Aorta (tissue), 5 donors: ENCODE measurements at regions not wholly inside any gene's neighbourhood (a gene's known extent, or its start where the extent isn't known, plus 50 kb on each side); places are given as distances from the start of the nearest gene placed in this dataset.

ENCODE experiments used
- ATAC-seq: fragments of 200-7000 bp; cut with Tn5 transposase; one replicate; pipeline ENCODE4 v1.9.1; 2022; ENCODE audit warnings: moderate library complexity; ENCODE audit not compliant: low FRiP score
- DNase-seq, 2 donors: peaks; one replicate each; pipeline ENCODE4 v3.0.0-alpha.2; 2020
- H3K27ac ChIP-seq, 2 donors: one replicate each; pipeline ENCODE4 v1.5.1; 2013; ENCODE audit warnings: low read length in 2 of 2, mild to moderate bottlenecking in 2 of 2, moderate library complexity in 2 of 2, control low read depth in 1 of 2, inconsistent platforms in 1 of 2, low read depth in 1 of 2
- H3K27me3 ChIP-seq, 2 donors: one replicate each; pipeline ENCODE4 v1.6.1; 2013; ENCODE audit warnings: control low read depth in 1 of 2, low read length in 1 of 2, mild to moderate bottlenecking in 1 of 2, moderate library complexity in 1 of 2; ENCODE audit not compliant: insufficient read depth in 2 of 2, control insufficient read depth in 1 of 2
- H3K36me3 ChIP-seq, 2 donors: one replicate each; pipeline ENCODE4 v1.6.1; 2013; ENCODE audit warnings: control low read depth in 1 of 2, low read length in 1 of 2, mild to moderate bottlenecking in 1 of 2; ENCODE audit not compliant: insufficient read depth in 2 of 2, control insufficient read depth in 1 of 2
- H3K4me1 ChIP-seq, 2 donors: one replicate each; pipeline ENCODE4 v1.6.1; 2013; ENCODE audit warnings: low read length in 2 of 2, control low read depth in 1 of 2, mild to moderate bottlenecking in 1 of 2, moderate library complexity in 1 of 2; ENCODE audit not compliant: insufficient read depth in 2 of 2, control insufficient read depth in 1 of 2
- H3K4me3 ChIP-seq, 2 donors: one replicate each; pipeline ENCODE4 v1.5.1; 2013; ENCODE audit warnings: low read length in 2 of 2, control low read depth in 1 of 2, mild to moderate bottlenecking in 1 of 2
- H3K9me3 ChIP-seq: one replicate; pipeline ENCODE4 v1.6.1; 2013; ENCODE audit warnings: mild to moderate bottlenecking, low read length; ENCODE audit not compliant: control insufficient read depth
- WGBS, 2 donors: extraction: QIAGEN DNeasy Blood & Tissue Kit; methylation state at CpG; one replicate each; pipeline ENCODE4 v1.1.7; 2013; 5-methylcytosine and 5-hydroxymethylcytosine counted together
- intact Hi-C, 2 donors: fragments of 100-400 bp; cut with DNase I; formaldehyde crosslinking; loops; one replicate each; pipeline versions ENCODE4 v1.14.2 to v1.15.0; 2022
- donor health status: healthy with polysubstance abuse.
- donor health status: Bipolar disorder and iron deficiency.
- donor health status: DM: no; HTN: no; CAD: no.
- donor health status: DM: no; HTN: no; CAD: no.
- donor health status: DM: yes; HTN: yes; CAD: no.

GRCh38 chr20:19882446-19882845 is 124.4 kb downstream of the RIN2 start:
- no peak overlapping the region for H3K4me3 ChIP-seq
- H3K27ac ChIP-seq = no peak overlapping the region
- ATAC-seq = no peak
- H3K9me3 ChIP-seq = no peaks in the 10 kb centered on the region
- intact Hi-C loops = no loop called here
- no peak for DNase-seq
- H3K27me3 ChIP-seq = no peaks in the 10 kb centered on the region
- WGBS, 2 donors = 96 to 97% methylated on average over 3 of the region's 3 CpGs
- peaks cover 0 to 5% of the 10 kb centered on the region in 2 donors for H3K4me1 ChIP-seq
- H3K36me3 ChIP-seq = no peaks in the 10 kb centered on the region

- H3K9me3 ChIP-seq = no peaks in the 10 kb centered on the region
- H3K27ac ChIP-seq = no peak overlapping the region
- H3K4me1 ChIP-seq = peaks cover 0 to 11% of the 10 kb centered on the region in 2 donors
- no peak for ATAC-seq
- 96% methylated on average over 3 of the region's 3 CpGs for WGBS, 2 donors
- DNase-seq = no peak
- H3K36me3 ChIP-seq = no peaks in the 10 kb centered on the region
- H3K27me3 ChIP-seq = no peaks in the 10 kb centered on the region
- intact Hi-C loops = no loop called here
- no peak overlapping the region for H3K4me3 ChIP-seq
Observed at GRCh38 chr20:19883501-19883900, 125.4 kb downstream of the RIN2 start.

GRCh38 chr20:19885594-19885938 is 127.5 kb downstream of the RIN2 start:
- intact Hi-C loops = loop anchor here (5.0 kb wide), 3 partner anchors 87 to 107 kb away; no protein-coding TSS in a partner anchor
- ATAC-seq (no peak), DNase-seq (no peak)
- H3K27ac ChIP-seq = no peak overlapping the region
- no peaks in the 10 kb centered on the region for H3K9me3 ChIP-seq
- H3K27me3 ChIP-seq = no peaks in the 10 kb centered on the region
- H3K36me3 ChIP-seq = no peaks in the 10 kb centered on the region
- no peak overlapping the region for H3K4me3 ChIP-seq
- peaks cover 0 to 11% of the 10 kb centered on the region in 2 donors for H3K4me1 ChIP-seq
- 46 to 69% methylated on average over 5 of the region's 5 CpGs for WGBS, 2 donors

GRCh38 chr20:19885939-19886660 is 128.0 kb downstream of the RIN2 start:
- 16% methylated on average over 16 of the region's 16 CpGs for WGBS, 2 donors
- Histone ChIP-seq H3K4me3 (peak overlapping the region in 1 of 2 donors; percentile 3), H3K9me3 (no peaks in the 10 kb centered on the region), H3K36me3 (no peaks in the 10 kb centered on the region), H3K27ac (peak overlapping the region; percentile 44 to 73), H3K4me1 (peaks cover 0 to 11% of the 10 kb centered on the region in 2 donors), H3K27me3 (no peaks in the 10 kb centered on the region)
- DNase-seq (peak; percentile 78 to 83), ATAC-seq (peak; percentile 30)
- intact Hi-C loops = loop anchor here (5.0 kb wide), 3 partner anchors 86 to 106 kb away; no protein-coding TSS in a partner anchor

- 55% methylated on average over 8 of the region's 8 CpGs for WGBS, 2 donors
- ATAC-seq (no peak), DNase-seq (no peak)
- Histone ChIP-seq H3K36me3 (no peaks in the 10 kb centered on the region), H3K27ac (peak overlapping the region; percentile 44 to 73), H3K9me3 (no peaks in the 10 kb centered on the region), H3K4me1 (peaks cover 0 to 11% of the 10 kb centered on the region in 2 donors), H3K4me3 (no peak overlapping the region), H3K27me3 (no peaks in the 10 kb centered on the region)
- intact Hi-C loops = loop anchor here (5.0 kb wide), 3 partner anchors 86 to 106 kb away; no protein-coding TSS in a partner anchor
Observed at GRCh38 chr20:19886661-19887288, 128.7 kb downstream of the RIN2 start.

- intact Hi-C loops = loop anchor here (5.0 kb wide), 3 partner anchors 85 to 105 kb away; no protein-coding TSS in a partner anchor
- no peak for ATAC-seq
- peak overlapping the region; percentile 42 to 78 for H3K27ac ChIP-seq
Observed at GRCh38 chr20:19887556-19888268, 129.4 kb upstream of the NAA20 start.

GRCh38 chr20:19888269-19888671 is 128.9 kb upstream of the NAA20 start:
- H3K4me3 ChIP-seq = no peak overlapping the region
- intact Hi-C loops = loop anchor here (5.0 kb wide), 3 partner anchors 84 to 104 kb away; no protein-coding TSS in a partner anchor
- no peaks in the 10 kb centered on the region for H3K36me3 ChIP-seq
- peak overlapping the region; percentile 93 to 96 for H3K27ac ChIP-seq
- DNase-seq = no peak
- WGBS, 2 donors = 23 to 29% methylated on average over 8 of the region's 8 CpGs
- peak; percentile 16 for ATAC-seq
- H3K9me3 ChIP-seq = no peaks in the 10 kb centered on the region
- H3K27me3 ChIP-seq = no peaks in the 10 kb centered on the region
- peaks cover 0 to 11% of the 10 kb centered on the region in 2 donors for H3K4me1 ChIP-seq

More at GRCh38 chr20:19887556-19888268, 129.4 kb upstream of the NAA20 start:
- no peak overlapping the region for H3K4me3 ChIP-seq
- no peaks in the 10 kb centered on the region for H3K9me3 ChIP-seq
- no peak for DNase-seq
- H3K27me3 ChIP-seq = no peaks in the 10 kb centered on the region
- H3K36me3 ChIP-seq = no peaks in the 10 kb centered on the region
- H3K4me1 ChIP-seq = peaks cover 0 to 11% of the 10 kb centered on the region in 2 donors
- WGBS, 2 donors = 29 to 30% methylated on average over 7 of the region's 7 CpGs

GRCh38 chr20:19889011-19889953 is 127.9 kb upstream of the NAA20 start:
- no peaks in the 10 kb centered on the region for H3K27me3 ChIP-seq
- peak; percentile 59 to 79 for DNase-seq
- intact Hi-C loops = loop anchor here (5.0 kb wide), 3 partner anchors 83 to 103 kb away; no protein-coding TSS in a partner anchor
- H3K27ac ChIP-seq = peak overlapping the region; percentile 93 to 96
- no peaks in the 10 kb centered on the region for H3K36me3 ChIP-seq
- peak; percentile 77 for ATAC-seq
- peak overlapping the region; percentile 1 to 2 for H3K4me3 ChIP-seq
- 1 to 2% methylated on average over 21 of the region's 21 CpGs for WGBS, 2 donors
- H3K9me3 ChIP-seq = no peaks in the 10 kb centered on the region
- peaks cover 0 to 11% of the 10 kb centered on the region in 2 donors for H3K4me1 ChIP-seq
